PFSK-1 (cell line): ENCODE measurements at regions not wholly inside any gene's neighbourhood (a gene's known extent, or its start where the extent isn't known, plus 50 kb on each side); places are given as distances from the start of the nearest gene placed in this dataset.

ENCODE experiments used
- POLR2AphosphoS5 ChIP-seq: IDR thresholded peaks from 2 replicates; pipeline ENCODE4 v1.6.1; 2012; ENCODE audit warnings: low read depth, mild to moderate bottlenecking, control low read depth, low read length, moderate library complexity
- SIN3A ChIP-seq: IDR thresholded peaks from 2 replicates; pipeline ENCODE4 v1.6.1; 2012; ENCODE audit warnings: mild to moderate bottlenecking, low read length, moderate library complexity, borderline replicate concordance; ENCODE audit not compliant: insufficient read depth
- TAF1 ChIP-seq: IDR thresholded peaks from 2 replicates; pipeline ENCODE4 v1.6.1; 2012; ENCODE audit warnings: low read length, control low read depth, borderline replicate concordance; ENCODE audit not compliant: insufficient read depth
- TF ChIP-seq, protein P1 (sequence below), 2 experiments: IDR thresholded peaks; 2 replicates each; pipeline versions ENCODE4 v1.6.1 to v1.8.0; 2011 to 2012; ENCODE audit warnings: low read depth in 2 of 2, low read length in 2 of 2, control low read depth in 1 of 2, inconsistent platforms in 1 of 2, mild to moderate bottlenecking in 1 of 2, moderate library complexity in 1 of 2; ENCODE audit not compliant: insufficient read depth in 1 of 2

- no peak for TF ChIP-seq POLR2AphosphoS5
- TF ChIP-seq TAF1: no peak
- no peak for TF ChIP-seq SIN3A
- TF ChIP-seq, protein P1, sequence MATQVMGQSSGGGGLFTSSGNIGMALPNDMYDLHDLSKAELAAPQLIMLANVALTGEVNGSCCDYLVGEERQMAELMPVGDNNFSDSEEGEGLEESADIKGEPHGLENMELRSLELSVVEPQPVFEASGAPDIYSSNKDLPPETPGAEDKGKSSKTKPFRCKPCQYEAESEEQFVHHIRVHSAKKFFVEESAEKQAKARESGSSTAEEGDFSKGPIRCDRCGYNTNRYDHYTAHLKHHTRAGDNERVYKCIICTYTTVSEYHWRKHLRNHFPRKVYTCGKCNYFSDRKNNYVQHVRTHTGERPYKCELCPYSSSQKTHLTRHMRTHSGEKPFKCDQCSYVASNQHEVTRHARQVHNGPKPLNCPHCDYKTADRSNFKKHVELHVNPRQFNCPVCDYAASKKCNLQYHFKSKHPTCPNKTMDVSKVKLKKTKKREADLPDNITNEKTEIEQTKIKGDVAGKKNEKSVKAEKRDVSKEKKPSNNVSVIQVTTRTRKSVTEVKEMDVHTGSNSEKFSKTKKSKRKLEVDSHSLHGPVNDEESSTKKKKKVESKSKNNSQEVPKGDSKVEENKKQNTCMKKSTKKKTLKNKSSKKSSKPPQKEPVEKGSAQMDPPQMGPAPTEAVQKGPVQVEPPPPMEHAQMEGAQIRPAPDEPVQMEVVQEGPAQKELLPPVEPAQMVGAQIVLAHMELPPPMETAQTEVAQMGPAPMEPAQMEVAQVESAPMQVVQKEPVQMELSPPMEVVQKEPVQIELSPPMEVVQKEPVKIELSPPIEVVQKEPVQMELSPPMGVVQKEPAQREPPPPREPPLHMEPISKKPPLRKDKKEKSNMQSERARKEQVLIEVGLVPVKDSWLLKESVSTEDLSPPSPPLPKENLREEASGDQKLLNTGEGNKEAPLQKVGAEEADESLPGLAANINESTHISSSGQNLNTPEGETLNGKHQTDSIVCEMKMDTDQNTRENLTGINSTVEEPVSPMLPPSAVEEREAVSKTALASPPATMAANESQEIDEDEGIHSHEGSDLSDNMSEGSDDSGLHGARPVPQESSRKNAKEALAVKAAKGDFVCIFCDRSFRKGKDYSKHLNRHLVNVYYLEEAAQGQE (IDR thresholded peaks at IDR 0.05; ENCODE audit: insufficient read depth in 1 of 2, low read depth in 2 of 2, low read length in 2 of 2): no peak
Measured at GRCh38 chr2:65530547-65531320, 98.3 kb upstream of the SPRED2 start.
